Stimulated activated naive CD4-positive, alpha-beta T cell (primary cell): ENCODE measurements at regions not wholly inside any gene's neighbourhood (a gene's known extent, or its start where the extent isn't known, plus 50 kb on each side); places are given as distances from the start of the nearest gene placed in this dataset.
A peak's percentile ranks its signal among the peaks of the same experiment; 100 is the strongest.
"Not testable (repeated sequence)": the region's sequence is repeated elsewhere in the genome, so short reads cannot be mapped to it uniquely, and the experiment has no call there.

ENCODE experiments used
- DNase-seq, 6 experiments: peaks; one replicate each; lab custom pipeline; 2025; lab: John Stamatoyannopoulos, UW

- DNase-seq: no peak
Observed at GRCh38 chr21:28877318-28877884, 115.3 kb downstream of the LTN1 start.

- no peak for DNase-seq
Observed at GRCh38 chr21:28875078-28875477, 117.6 kb downstream of the LTN1 start.

- no peak for DNase-seq
Observed at GRCh38 chr21:28872218-28872617, 120.5 kb downstream of the LTN1 start.

DNA sequence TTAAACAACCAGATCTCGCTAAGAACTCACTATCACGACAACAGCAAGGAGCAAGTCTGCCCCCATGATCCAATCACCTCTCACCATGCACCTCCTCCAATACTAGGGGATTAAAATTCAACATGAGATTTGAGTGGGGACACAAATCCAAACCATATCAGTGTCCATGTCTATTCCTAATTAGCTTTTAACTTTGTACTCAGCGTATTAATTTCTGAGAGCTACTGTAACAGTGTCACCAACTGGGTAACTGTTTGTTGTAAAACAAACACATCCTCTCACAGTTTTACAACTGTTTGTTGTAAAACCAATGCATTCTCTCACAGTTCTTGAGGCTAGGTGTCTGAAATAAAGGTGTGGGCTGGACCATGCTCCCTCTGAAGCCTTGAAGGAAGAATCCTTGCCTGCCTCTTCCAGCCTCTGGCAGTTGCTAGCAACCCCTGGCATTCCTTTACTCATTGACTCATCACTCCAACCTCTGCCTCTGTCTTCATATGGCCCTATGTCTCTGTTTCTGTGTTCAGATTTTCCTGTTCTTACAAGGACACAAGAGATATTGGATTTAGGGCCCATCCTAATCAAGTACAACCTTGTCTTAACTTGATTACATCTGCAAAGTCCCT, 121.2 kb downstream of the LTN1 start:
- no peak for DNase-seq

DNA sequence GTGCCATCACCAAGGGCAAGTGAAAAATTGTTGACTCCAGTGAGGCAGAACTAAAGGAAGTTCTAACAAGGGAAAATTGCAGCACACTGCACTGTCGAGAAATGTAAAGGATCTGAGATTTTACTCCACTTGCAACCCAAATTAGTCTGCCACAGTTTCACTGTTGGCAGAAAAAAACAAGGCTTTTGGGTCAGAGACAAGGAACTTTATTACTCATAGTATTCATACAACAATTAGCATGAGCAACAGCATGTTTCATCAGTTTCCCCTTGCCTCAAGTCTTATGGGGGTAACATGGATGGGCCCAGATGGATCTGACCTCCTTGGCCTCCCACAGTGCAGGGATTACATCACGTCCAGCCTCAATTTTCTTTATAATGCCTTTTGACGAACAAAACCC, 125.3 kb downstream of the LTN1 start:
- DNase-seq: no peak

GRCh38 chr21:28865488-28866186, 127.0 kb downstream of the LTN1 start:
- DNase-seq: no peak

DNA sequence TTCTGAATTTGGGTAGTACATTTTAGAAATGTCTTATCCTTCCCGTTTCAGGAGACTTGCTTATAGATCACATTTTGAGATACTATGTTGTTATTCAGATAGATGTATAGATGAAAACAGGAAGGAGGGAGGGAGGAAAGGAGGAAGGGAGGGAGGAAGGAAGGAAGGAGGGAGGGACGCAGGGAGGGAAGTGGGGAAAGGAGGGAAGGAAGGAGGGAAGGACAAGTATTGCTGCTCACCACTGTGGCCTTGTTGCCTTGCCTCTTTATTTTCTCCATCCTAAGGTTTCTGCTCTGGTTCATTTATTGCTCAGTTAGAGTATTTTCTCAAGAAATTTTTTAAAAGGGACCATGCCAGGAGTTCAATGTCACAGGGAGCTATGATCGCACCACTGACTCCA, 134.3 kb downstream of the LTN1 start:
- no peak for DNase-seq

DNA sequence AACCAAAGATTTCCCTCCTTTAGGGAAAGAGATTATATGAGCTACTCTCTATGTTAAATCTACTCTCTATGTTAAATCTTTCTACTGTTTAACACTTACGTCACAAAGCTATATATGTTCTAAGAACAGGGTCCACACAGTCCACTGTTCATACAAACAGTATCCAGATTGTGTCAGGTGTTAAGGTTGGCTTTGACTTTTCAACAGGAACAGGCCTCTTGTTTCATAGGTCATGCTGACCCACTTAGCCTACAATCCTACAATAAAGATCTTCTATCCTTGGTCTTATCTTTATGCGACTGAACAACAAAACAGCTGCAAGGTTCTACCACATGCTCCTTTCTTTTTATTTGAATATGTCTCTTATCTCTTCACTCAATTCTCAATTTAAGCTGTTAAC, 134.9 kb downstream of the LTN1 start:
- no peak for DNase-seq

DNA sequence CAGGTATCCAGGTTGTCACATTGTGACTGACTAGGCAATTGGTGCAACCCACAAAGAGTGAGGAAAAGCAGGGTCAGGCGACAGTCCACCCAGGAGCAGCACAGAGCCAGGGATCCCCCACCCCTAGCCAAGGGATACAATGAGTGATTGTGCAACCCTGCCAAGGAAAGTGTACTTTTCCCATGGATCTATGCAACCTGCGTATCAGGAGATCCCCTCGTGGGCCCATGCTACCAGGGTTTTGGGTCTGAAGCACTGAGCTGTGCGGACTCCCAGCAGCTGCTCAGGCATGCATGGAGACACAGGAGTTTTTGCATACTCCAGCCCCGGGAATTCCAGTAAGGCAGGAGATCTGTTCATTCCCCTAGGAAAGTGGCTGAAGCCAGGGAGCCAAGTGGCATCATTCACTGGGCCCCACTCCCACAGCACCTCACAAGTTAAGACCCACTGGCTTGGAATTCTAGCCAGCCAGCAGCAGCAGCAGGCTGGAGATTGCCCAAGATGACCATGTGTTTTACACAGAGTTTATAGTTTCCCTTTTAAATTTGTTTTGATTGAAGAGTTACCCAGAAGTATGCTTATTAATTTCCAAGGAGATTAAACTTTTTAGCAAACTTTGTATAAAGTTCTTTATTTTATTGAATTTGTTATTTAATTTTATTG, 136.0 kb downstream of the LTN1 start:
- no peak for DNase-seq

GRCh38 chr21:28852706-28853105, 140.0 kb downstream of the LTN1 start:
- no peak for DNase-seq

- no peak for DNase-seq
Observed at GRCh38 chr21:28851645-28852044, 141.0 kb downstream of the LTN1 start.

DNA sequence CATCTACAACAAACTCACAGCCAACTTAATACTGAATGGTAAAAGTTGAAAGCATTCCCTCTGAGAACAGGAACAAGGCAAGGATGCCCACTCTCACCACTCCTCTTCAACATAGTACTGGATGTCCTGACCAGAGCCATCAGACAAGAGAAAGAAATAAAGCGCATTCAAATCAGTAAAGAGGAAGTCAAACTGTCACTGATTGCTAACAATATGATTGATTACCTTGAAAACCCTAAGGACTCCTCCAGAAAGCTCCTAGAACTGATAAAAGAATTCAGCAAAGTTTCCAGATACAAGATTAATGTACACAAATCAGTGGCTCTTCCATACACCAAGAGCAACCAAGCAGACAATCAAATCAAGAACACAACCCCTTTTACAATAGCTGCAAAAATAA, 153.4 kb downstream of the LTN1 start:
- not testable (repeated sequence) for DNase-seq

DNA sequence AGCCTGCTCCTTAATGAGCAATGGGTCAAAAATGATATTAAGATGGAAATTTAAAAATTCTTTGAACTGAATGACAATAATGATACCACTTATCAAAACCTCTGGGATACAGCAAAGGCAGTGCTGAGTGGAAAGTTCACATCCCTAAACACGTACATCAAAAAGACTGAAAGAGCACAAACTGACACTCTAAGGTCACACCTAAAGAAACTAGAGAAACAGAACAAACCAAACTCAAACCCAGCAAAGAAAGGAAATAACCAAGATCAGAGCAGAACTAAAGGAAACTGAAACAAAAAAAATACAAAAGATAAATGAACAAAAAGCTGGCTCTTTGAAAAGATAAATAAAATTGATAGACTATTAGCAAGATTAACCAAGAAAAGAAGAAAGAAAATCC, 155.3 kb downstream of the LTN1 start:
- peak in 2 of 6 experiments; percentile 6 to 20 for DNase-seq

DNA sequence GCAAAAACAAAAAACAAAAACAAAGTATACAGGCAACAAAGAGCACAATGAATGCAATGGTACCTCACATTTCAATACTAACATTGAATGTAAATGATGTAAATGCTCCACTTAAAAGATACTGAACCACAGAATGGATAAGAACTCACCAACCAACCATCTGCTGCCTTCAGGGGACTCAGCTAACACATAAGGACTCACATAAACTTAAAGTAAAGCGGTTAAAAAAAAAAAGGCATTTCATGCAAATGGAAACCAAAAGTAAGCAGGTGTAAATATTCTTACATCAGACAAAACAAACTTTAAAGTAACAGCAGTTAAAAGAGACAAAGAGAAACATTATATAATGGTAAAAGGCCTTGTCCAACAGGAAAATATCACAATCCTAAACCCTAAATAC, 156.1 kb downstream of the LTN1 start:
- DNase-seq: not testable (repeated sequence)

DNA sequence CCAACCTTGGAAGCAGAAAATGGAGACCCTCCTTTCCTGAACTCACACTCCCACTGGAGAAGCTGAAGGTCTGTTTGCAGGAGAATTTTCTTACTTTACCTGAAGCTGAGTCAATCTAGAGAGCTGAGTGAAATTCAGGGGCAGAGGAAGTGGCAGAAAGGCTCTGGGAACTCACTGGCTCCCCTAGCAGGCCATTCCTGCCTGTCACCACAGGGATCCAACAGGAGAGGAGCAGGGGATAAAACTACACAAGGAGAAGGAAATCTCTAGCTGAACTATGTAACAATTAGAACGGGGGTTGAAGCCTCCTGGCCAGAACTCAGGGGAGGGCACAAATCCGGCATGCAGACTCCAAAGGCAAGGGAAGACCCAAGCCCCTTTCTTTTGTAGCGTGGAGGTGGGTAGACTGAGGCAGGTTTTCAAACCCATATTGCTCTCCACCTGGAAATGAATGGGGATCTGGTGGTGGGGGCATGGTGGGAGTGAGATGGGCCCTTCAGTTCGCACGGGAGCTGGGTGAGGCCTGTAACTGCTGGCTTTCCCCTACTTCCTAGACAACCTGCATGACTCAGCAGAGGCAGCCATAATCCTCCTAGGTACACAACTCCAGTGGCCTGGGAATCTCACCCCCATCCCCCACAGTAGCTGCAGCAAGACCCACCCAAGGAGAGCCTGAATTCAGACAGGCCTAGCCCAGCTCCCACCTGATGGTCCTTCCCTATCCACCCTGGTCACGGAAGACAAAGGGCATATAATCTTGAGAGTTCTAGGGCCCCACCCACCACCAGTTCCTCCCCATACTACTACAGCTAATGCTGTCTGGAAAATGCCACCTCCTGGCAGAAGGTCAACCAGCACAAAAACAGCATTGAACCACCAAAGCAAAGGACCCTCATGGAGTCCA, 158.1 kb downstream of the LTN1 start:
- no peak for DNase-seq

DNA sequence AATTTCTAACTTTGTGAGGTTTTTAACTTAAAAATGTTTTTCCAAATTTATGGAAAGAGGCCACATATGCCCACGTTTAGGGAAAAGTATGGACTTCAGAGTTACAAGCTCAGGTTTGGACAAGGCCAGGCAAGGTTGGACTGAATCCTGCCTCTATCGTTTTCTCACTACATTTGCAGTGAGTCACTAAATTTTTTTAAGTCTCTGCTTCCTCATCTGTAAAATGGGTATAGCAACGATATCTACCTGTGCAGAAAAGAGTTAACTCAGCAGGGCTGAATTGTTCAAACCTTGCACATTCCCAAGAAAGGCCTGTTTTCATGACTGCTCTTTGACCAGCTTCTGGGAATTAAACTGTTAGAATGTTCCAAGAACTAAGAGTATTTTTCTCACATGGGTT, 159.1 kb downstream of the LTN1 start:
- no peak for DNase-seq

- no peak for DNase-seq
Observed at GRCh38 chr21:28833182-28833581, 159.5 kb downstream of the LTN1 start.

DNA sequence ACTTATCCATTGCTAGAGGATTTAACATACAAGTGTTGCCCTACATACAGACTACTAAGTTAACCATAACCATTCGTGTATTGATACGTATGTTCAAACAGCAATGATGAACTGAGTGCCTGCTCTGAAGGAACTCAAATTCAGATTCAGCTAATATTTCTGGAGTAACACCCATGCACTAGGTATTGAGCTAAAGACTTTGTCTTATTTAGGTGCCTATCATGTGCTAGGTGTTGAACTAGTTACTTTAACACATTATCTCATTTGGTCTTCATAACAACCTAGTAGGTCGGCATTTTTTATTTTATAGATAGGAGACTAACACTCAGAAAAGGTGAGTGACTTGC, 160.0 kb downstream of the LTN1 start:
- DNase-seq: no peak

DNA sequence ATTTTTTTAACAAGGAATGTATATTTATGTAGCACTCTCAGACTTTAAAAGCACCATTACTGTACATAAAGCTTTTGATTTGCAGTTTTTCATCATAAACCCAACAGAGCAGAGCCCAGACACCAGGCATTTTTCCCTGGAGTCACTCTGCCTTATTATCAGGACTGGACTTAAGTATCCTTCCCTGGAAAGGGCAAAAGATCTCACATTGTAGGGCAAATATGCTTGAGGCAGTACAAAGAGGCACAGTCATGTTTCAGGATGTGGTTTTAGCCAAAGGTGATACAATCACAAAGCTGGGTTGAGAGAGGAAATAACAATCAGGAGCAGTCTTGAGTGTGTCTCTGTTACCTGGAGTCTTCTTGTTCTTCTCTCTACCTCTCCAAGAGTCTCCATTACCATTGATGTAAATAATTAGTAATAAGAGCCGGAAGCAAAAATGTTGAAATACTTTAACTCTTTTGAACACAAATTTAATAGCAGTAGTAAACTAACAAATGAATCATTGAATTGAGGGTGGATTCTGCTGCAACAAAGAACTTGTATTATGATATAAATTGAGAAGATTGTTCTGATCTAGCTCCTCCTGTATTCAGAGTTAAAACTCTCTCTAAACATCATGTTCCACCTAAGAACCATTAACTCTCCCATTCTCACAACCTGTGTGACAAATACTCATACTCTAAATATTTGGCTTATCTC, 160.5 kb downstream of the LTN1 start:
- peak in 3 of 6 experiments; percentile 45 to 56 (median 54) for DNase-seq

GRCh38 chr21:28828981-28829380, 163.7 kb downstream of the LTN1 start:
- DNase-seq: no peak

- no peak for DNase-seq
Observed at GRCh38 chr21:28828021-28828420, 164.7 kb downstream of the LTN1 start.
